Testis (tissue), 2 donors: ENCODE measurements at regions not wholly inside any gene's neighbourhood (a gene's known extent, or its start where the extent isn't known, plus 50 kb on each side); places are given as distances from the start of the nearest gene placed in this dataset.

ENCODE experiments used
- CTCF ChIP-seq, 3 experiments: fragments of 450-650 bp in 2 of 3; fragments of 200-600 bp in 1 of 3; sonication (generic) in 1 of 3; IDR thresholded peaks; one replicate each; pipeline ENCODE4 v1.5.1; 2016 to 2019; ENCODE audit warnings: antibody characterized with exemption in 3 of 3, mild to moderate bottlenecking in 2 of 3, moderate library complexity in 1 of 3
- POLR2A ChIP-seq: fragments of 450-650 bp; IDR thresholded peaks from one replicate; pipeline ENCODE4 v1.6.1; 2017; ENCODE audit warnings: antibody characterized with exemption, mild to moderate bottlenecking, moderate library complexity

- TF ChIP-seq POLR2A (no peak), CTCF (IDR thresholded peaks at IDR 0.05) (no peak)
Measured at GRCh38 chr1:182182311-182182710, 120.8 kb upstream of the ZNF648 start.
